DND-41 (cell line): ENCODE measurements at regions not wholly inside any gene's neighbourhood (a gene's known extent, or its start where the extent isn't known, plus 50 kb on each side); places are given as distances from the start of the nearest gene placed in this dataset.

Source experiments
- EZH2 ChIP-seq: IDR thresholded peaks from 3 replicates; pipeline ENCODE4 v1.6.1; 2012; ENCODE audit warnings: borderline replicate concordance, low read depth, mild to moderate bottlenecking, moderate library complexity, low read length, inconsistent platforms; ENCODE audit not compliant: severe bottlenecking
- TF ChIP-seq, protein P1 (sequence below): IDR thresholded peaks from 2 replicates; pipeline ENCODE4 v1.5.1; 2012; ENCODE audit warnings: borderline replicate concordance, low read length, moderate library complexity, mild to moderate bottlenecking; ENCODE audit not compliant: poor library complexity, severe bottlenecking; ENCODE audit errors: extremely low read depth

GRCh38 chr13:73464758-73465616, 406.2 kb downstream of the KLF5 start:
- TF ChIP-seq, protein P1, sequence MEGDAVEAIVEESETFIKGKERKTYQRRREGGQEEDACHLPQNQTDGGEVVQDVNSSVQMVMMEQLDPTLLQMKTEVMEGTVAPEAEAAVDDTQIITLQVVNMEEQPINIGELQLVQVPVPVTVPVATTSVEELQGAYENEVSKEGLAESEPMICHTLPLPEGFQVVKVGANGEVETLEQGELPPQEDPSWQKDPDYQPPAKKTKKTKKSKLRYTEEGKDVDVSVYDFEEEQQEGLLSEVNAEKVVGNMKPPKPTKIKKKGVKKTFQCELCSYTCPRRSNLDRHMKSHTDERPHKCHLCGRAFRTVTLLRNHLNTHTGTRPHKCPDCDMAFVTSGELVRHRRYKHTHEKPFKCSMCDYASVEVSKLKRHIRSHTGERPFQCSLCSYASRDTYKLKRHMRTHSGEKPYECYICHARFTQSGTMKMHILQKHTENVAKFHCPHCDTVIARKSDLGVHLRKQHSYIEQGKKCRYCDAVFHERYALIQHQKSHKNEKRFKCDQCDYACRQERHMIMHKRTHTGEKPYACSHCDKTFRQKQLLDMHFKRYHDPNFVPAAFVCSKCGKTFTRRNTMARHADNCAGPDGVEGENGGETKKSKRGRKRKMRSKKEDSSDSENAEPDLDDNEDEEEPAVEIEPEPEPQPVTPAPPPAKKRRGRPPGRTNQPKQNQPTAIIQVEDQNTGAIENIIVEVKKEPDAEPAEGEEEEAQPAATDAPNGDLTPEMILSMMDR, result no peak
- no peak for TF ChIP-seq EZH2
